GM23338 (cell line): ENCODE measurements at regions not wholly inside any gene's neighbourhood (a gene's known extent, or its start where the extent isn't known, plus 50 kb on each side); places are given as distances from the start of the nearest gene placed in this dataset.

Source experiments
- ATAC-seq: fragments of 200-7000 bp; cut with Tn5 transposase; 3 replicates; pipeline ENCODE4 v1.9.1; 2020
- DNase-seq: peaks from one replicate; pipeline ENCODE4 v3.0.0-alpha.2; 2015; ENCODE audit warnings: low spot score
- H2AFZ ChIP-seq: fragments of 200-600 bp; sonication (generic); 2 replicates; pipeline ENCODE4 v1.8.0; 2016; ENCODE audit warnings: antibody characterized with exemption, mild to moderate bottlenecking, moderate library complexity
- H3F3A ChIP-seq: fragments of 200-600 bp; sonication (generic); replicated peaks from 2 replicates; pipeline ENCODE4 v1.8.0; 2017; ENCODE audit warnings: antibody characterized with exemption, mixed run types, low read depth
- H3K27ac ChIP-seq: fragments of 200-600 bp; sonication (generic); 2 replicates; pipeline ENCODE4 v1.6.1; 2016; ENCODE audit warnings: low read depth
- H3K27me3 ChIP-seq: fragments of 200-600 bp; sonication (generic); 2 replicates; pipeline ENCODE4 v1.8.0; 2016; ENCODE audit warnings: mild to moderate bottlenecking, mixed run types, moderate library complexity; ENCODE audit not compliant: insufficient read depth
- H3K36me3 ChIP-seq: fragments of 200-600 bp; sonication (generic); 2 replicates; pipeline ENCODE4 v1.8.0; 2016; ENCODE audit warnings: mild to moderate bottlenecking; ENCODE audit not compliant: insufficient read depth
- H3K4me1 ChIP-seq: fragments of 200-600 bp; sonication (generic); 2 replicates; pipeline ENCODE4 v1.8.0; 2016; ENCODE audit warnings: mild to moderate bottlenecking, moderate library complexity; ENCODE audit not compliant: insufficient read depth
- H3K4me2 ChIP-seq: fragments of 200-600 bp; sonication (generic); 2 replicates; pipeline ENCODE4 v1.7.1; 2017; ENCODE audit warnings: mixed run types
- H3K4me3 ChIP-seq: fragments of 200-600 bp; sonication (generic); 2 replicates; pipeline ENCODE4 v1.6.1; 2016; ENCODE audit warnings: mixed run types
- H3K79me2 ChIP-seq: fragments of 200-600 bp; sonication (generic); replicated peaks from 2 replicates; pipeline ENCODE4 v1.8.0; 2017; ENCODE audit warnings: mild to moderate bottlenecking; ENCODE audit not compliant: insufficient read depth
- H3K9me2 ChIP-seq: fragments of 200-600 bp; sonication (generic); 2 replicates; pipeline ENCODE4 v1.8.0; 2017; ENCODE audit not compliant: insufficient read depth
- H4K20me1 ChIP-seq: fragments of 200-600 bp; sonication (generic); replicated peaks from 2 replicates; pipeline ENCODE4 v1.8.0; 2017; ENCODE audit warnings: mild to moderate bottlenecking; ENCODE audit not compliant: insufficient read depth
- H3K27ac Mint-ChIP-seq: 2 replicates; pipeline ENCODE4 v1.8.0; 2020; ENCODE audit warnings: inconsistent platforms, mild to moderate bottlenecking, moderate library complexity, mixed read lengths
- H3K27me3 Mint-ChIP-seq: 3 replicates; pipeline ENCODE4 v1.8.0; 2022; ENCODE audit warnings: low read depth, mild to moderate bottlenecking, moderate library complexity, mixed read lengths, inconsistent platforms; ENCODE audit not compliant: insufficient read depth, poor library complexity
- H3K36me3 Mint-ChIP-seq: 3 replicates; pipeline ENCODE4 v1.8.0; 2021; ENCODE audit warnings: low read depth, mild to moderate bottlenecking, inconsistent platforms, moderate library complexity, mixed read lengths
- H3K4me1 Mint-ChIP-seq: 3 replicates; pipeline ENCODE4 v1.8.0; 2020; ENCODE audit warnings: mild to moderate bottlenecking, inconsistent platforms, mixed read lengths
- H3K4me3 Mint-ChIP-seq: 3 replicates; pipeline ENCODE4 v1.8.0; 2021; ENCODE audit warnings: moderate library complexity, mild to moderate bottlenecking, inconsistent platforms, mixed read lengths
- H3K9me3 Mint-ChIP-seq: 3 replicates; pipeline ENCODE4 v1.8.0; 2020; ENCODE audit warnings: moderate library complexity, mild to moderate bottlenecking, inconsistent platforms, mixed read lengths
- CREB1 ChIP-seq: fragments of 250-450 bp; sonication (Bioruptor Pico); IDR thresholded peaks from 2 replicates; pipeline ENCODE4 v1.5.0; 2020; ENCODE audit warnings: low read depth, mild to moderate bottlenecking, moderate library complexity
- POLR2AphosphoS5 ChIP-seq: IDR thresholded peaks from 2 replicates; pipeline ENCODE4 v1.6.1; 2016; ENCODE audit warnings: antibody characterized with exemption, low read depth
- REST ChIP-seq: IDR thresholded peaks from one replicate; pipeline ENCODE4 v1.6.1; 2018; ENCODE audit warnings: antibody characterized with exemption; ENCODE audit not compliant: unreplicated experiment
- STAT1 ChIP-seq: IDR thresholded peaks from one replicate; pipeline ENCODE4 v1.6.1; 2016; ENCODE audit warnings: antibody characterized with exemption; ENCODE audit not compliant: unreplicated experiment
- TF ChIP-seq, protein P1 (sequence below): fragments of 250-450 bp; sonication (Bioruptor Pico); IDR thresholded peaks from 2 replicates; pipeline ENCODE4 v1.5.0; 2020; ENCODE audit warnings: mild to moderate bottlenecking, moderate library complexity

- no peak for TF ChIP-seq CREB1
- TF ChIP-seq POLR2AphosphoS5 = no peak
- TF ChIP-seq STAT1 = no peak
- no peak for TF ChIP-seq REST
Measured at GRCh38 chr14:27040552-27040951, 442.7 kb upstream of the NOVA1 start (continued).

DNA sequence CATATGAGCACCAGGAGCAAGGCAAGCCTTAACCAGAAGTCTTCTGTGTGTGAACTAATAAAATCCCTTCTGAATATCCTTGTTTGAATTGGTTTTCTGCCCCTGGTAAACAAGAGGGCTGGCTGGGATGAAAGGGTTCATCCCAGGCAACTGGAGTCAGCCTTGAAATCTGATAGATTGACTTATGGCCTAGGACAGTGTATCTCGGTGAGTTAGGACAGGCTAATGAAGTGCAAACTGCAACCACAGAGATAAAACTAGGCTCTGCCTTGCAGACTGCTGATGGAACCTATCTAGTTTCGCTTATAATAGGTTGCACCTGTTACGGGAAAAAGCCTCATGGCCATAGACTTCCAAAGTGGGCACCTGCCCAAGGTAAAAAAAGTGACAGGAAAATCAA, 451.9 kb upstream of the NOVA1 start:
- H3K27me3 Mint-ChIP-seq = no peaks in the 10 kb centered on the region
- Histone ChIP-seq H3K9me2 (no peaks in the 10 kb centered on the region), H3K27ac (no peak overlapping the region), H3K36me3 (no peaks in the 10 kb centered on the region), H3K27me3 (no peaks in the 10 kb centered on the region), H3K4me1 (no peaks in the 10 kb centered on the region), H3F3A (no peaks in the 10 kb centered on the region), H3K79me2 (no peaks in the 10 kb centered on the region), H2AFZ (no peak overlapping the region), H3K4me2 (no peak overlapping the region), H4K20me1 (no peaks in the 10 kb centered on the region; the same call in 1 of the 2 replicates), H3K4me3 (no peak overlapping the region)
- H3K36me3 Mint-ChIP-seq = no peaks in the 10 kb centered on the region
- peaks cover 14% of the 10 kb centered on the region; the same call in 2 of the 3 replicates for H3K9me3 Mint-ChIP-seq
- H3K4me1 Mint-ChIP-seq = no peaks in the 10 kb centered on the region
- TF ChIP-seq, protein P1, sequence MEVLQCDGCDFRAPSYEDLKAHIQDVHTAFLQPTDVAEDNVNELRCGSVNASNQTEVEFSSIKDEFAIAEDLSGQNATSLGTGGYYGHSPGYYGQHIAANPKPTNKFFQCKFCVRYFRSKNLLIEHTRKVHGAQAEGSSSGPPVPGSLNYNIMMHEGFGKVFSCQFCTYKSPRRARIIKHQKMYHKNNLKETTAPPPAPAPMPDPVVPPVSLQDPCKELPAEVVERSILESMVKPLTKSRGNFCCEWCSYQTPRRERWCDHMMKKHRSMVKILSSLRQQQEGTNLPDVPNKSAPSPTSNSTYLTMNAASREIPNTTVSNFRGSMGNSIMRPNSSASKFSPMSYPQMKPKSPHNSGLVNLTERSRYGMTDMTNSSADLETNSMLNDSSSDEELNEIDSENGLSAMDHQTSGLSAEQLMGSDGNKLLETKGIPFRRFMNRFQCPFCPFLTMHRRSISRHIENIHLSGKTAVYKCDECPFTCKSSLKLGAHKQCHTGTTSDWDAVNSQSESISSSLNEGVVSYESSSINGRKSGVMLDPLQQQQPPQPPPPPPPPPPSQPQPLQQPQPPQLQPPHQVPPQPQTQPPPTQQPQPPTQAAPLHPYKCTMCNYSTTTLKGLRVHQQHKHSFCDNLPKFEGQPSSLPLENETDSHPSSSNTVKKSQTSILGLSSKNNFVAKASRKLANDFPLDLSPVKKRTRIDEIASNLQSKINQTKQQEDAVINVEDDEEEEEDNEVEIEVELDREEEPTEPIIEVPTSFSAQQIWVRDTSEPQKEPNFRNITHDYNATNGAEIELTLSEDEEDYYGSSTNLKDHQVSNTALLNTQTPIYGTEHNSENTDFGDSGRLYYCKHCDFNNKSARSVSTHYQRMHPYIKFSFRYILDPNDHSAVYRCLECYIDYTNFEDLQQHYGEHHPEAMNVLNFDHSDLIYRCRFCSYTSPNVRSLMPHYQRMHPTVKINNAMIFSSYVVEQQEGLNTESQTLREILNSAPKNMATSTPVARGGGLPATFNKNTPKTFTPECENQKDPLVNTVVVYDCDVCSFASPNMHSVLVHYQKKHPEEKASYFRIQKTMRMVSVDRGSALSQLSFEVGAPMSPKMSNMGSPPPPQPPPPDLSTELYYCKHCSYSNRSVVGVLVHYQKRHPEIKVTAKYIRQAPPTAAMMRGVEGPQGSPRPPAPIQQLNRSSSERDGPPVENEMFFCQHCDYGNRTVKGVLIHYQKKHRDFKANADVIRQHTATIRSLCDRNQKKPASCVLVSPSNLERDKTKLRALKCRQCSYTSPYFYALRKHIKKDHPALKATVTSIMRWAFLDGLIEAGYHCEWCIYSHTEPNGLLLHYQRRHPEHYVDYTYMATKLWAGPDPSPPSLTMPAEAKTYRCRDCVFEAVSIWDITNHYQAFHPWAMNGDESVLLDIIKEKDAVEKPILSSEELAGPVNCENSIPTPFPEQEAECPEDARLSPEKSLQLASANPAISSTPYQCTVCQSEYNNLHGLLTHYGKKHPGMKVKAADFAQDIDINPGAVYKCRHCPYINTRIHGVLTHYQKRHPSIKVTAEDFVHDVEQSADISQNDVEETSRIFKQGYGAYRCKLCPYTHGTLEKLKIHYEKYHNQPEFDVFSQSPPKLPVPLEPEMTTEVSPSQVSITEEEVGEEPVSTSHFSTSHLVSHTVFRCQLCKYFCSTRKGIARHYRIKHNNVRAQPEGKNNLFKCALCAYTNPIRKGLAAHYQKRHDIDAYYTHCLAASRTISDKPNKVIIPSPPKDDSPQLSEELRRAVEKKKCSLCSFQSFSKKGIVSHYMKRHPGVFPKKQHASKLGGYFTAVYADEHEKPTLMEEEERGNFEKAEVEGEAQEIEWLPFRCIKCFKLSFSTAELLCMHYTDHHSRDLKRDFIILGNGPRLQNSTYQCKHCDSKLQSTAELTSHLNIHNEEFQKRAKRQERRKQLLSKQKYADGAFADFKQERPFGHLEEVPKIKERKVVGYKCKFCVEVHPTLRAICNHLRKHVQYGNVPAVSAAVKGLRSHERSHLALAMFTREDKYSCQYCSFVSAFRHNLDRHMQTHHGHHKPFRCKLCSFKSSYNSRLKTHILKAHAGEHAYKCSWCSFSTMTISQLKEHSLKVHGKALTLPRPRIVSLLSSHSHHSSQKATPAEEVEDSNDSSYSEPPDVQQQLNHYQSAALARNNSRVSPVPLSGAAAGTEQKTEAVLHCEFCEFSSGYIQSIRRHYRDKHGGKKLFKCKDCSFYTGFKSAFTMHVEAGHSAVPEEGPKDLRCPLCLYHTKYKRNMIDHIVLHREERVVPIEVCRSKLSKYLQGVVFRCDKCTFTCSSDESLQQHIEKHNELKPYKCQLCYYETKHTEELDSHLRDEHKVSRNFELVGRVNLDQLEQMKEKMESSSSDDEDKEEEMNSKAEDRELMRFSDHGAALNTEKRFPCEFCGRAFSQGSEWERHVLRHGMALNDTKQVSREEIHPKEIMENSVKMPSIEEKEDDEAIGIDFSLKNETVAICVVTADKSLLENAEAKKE (CRISPR knock-in tag) = no peak
- DNase-seq = no peak
- H3K4me3 Mint-ChIP-seq = no peak overlapping the region
- H3K27ac Mint-ChIP-seq = no peak overlapping the region
- ATAC-seq = no peak
